ENCODE measurements at regions not wholly inside any gene's neighbourhood (a gene's known extent, or its start where the extent isn't known, plus 50 kb on each side); places are given as distances from the start of the nearest gene placed in this dataset.

DNA sequence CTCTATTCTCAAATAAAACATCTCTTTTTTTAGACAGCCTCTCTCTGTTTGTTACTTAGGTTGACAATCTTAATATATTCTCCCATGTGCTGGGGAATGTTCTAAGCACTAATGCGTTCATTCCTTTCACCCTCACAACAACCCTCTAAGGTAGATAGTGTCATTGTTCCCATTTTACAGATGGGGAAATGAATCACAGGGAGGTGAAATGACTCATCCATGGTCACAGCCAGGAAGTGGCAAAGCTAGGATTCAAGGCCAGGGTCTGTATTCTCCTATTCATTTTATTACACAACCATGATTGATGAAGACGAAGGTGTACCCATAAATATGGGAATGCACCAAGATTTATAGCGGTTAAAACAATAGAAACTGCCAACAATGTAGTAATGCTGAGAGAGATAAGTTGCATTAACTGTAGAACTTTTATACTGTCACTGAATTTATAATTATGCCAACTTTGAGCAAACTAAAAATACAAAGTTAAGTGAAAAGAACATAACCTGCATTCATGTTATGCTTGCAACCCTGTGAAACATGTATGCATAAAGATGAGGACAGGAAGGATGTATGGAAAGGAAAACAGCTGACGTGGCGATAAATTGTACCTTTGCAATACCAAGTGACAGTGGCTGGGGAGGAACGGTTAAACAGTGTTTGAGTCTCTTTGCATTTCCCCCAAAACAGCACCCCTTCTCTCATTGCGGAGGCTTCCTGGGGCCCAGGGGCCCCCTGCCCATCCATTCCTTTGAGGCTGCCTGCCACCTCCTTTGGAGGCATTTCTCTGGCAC is 257.7 kb upstream of the AGAP1 start:
- no peak for DNase-seq (ENCODE audit: extremely low read depth in 1 of 11, low read depth in 9 of 11, low spot score in 4 of 11)

GRCh38 chr2:235238537-235238936 is 255.3 kb upstream of the AGAP1 start:
- no peak for DNase-seq (ENCODE audit: extremely low read depth in 1 of 11, low read depth in 9 of 11, low spot score in 4 of 11)

DNA sequence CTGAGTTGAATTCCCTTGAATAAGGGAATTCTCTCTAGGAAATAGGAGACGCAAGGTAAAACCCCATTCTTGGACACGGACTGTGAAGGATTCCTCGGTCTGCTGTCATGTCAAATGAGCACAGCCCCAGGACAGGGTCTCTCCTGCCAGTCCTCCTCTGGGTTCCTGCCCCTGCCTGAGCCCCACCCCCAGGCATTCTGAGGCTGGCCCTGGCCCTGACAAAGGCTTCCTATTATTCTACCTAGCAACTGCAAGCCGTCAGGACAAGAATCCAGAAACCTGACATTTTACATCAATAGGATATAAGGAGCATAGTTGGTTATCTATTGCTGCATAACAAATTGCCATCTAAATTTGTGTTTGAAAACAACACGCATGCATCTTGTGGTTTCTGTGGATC is 253.3 kb upstream of the AGAP1 start:
- DNase-seq (ENCODE audit: extremely low read depth in 1 of 11, low read depth in 9 of 11, low spot score in 4 of 11), result no peak

DNA sequence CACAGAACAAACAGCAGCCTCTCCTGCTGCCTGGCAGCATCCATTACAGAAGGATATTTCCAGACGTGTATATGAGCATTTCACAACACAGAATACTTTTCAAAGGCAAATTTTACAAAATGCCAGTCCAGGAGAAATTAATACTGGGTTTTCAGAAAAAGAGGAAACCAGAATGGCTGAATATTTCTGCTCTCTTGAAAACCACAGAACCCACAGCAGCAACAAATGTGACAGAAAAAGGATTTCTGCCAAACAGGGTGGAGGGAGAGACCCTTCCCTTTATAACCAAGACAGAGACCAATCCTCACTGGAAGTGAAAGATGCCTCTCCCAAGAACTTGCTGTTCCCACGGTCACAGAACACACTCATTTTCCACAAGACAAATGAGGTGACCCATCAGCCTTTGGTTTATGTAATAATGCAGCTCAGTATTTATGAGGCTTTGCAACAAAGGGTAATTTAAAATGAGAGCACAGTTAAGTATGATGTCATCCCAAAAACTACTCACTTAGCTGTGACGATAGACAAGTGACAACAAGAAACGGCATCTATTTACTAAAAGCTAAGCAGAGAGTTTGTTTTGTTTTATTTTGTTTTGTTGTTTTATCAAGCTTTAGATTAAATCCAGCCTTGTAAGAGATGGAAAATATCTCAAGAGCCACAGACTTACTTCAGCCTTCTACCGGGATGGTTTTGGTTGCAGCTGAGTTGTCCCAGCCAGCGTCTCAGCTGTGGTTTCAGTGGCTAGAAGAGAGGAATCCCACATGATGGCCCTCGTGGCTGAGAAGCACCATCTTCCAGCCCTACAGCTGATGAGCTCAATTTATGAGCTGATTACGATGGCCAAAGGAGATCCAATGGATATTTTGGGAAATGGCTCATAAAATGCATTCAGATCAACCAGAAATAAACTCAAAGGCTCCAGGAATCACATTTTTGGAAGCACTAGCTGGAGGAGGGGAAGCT is 249.3 kb upstream of the AGAP1 start:
- DNase-seq (ENCODE audit: extremely low read depth in 1 of 11, low read depth in 9 of 11, low spot score in 4 of 11), result no peak

- DNase-seq (ENCODE audit: extremely low read depth in 1 of 11, low read depth in 9 of 11, low spot score in 4 of 11), result no peak
These were observed 246.8 kb upstream of the AGAP1 start for GRCh38 chr2:235247001-235247400.

DNA sequence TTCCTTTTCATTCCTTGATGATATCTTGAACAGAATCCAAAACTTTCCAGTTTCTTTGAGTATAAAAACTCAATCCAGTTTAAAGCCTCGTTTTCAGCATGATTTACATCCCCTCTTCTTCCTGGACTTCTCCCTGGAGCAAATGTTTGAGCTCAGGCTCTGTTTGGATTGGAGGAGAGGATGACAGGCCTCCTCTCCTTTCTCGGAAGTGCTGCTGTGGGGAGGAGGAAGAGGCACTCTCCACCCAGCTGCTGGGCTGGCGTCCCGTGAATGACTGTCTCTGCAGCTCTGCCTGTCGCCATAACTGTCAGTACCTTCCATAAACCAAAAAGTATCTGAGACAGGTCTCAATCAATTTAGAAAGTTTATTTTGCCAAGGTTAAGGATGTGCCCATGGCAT is 238.2 kb upstream of the AGAP1 start:
- DNase-seq (ENCODE audit: extremely low read depth in 1 of 11, low read depth in 9 of 11, low spot score in 4 of 11), result peak; percentile 33 to 74 (median 47)

DNA sequence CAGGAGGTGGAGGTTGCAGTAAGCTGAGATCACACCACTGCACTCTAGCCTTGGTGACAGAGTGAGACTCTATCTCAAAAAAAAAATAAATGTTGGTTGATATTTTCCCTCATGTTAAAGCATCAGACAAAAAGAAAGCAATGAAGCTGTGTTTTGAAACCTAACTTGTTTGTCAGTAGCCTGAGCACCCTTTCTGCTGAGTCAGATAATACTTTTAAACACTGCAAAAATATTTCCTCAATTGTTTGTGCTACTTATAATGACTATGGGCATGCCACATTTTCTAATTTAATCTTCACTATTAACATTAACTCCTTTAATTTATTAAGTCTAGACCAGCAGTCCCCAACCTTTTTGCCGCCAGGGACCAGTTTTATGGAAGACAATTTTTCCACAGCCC is 236.3 kb upstream of the AGAP1 start:
- no peak for DNase-seq (ENCODE audit: extremely low read depth in 1 of 11, low read depth in 9 of 11, low spot score in 4 of 11)

DNA sequence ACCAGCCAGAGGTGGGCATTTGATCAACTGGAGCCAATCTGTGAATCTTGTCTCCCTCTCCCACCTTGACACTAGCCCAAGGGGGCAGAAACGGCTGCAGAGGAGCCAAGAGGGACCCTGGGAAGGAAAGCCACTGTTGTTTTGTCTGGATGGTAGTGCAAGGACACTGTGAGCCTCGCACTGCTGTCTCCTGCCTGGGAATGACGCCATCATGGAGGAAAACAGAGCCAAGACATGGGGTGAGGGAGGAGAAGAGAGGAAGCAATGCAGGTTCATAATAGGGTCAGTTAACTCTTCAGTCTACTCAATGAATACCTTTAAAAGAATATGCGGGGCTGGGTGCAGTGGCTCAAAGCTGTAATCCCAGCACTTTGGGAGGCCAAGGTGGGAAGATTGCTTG is 231.1 kb upstream of the AGAP1 start:
- no peak for DNase-seq (ENCODE audit: extremely low read depth in 1 of 11, low read depth in 9 of 11, low spot score in 4 of 11)

DNA sequence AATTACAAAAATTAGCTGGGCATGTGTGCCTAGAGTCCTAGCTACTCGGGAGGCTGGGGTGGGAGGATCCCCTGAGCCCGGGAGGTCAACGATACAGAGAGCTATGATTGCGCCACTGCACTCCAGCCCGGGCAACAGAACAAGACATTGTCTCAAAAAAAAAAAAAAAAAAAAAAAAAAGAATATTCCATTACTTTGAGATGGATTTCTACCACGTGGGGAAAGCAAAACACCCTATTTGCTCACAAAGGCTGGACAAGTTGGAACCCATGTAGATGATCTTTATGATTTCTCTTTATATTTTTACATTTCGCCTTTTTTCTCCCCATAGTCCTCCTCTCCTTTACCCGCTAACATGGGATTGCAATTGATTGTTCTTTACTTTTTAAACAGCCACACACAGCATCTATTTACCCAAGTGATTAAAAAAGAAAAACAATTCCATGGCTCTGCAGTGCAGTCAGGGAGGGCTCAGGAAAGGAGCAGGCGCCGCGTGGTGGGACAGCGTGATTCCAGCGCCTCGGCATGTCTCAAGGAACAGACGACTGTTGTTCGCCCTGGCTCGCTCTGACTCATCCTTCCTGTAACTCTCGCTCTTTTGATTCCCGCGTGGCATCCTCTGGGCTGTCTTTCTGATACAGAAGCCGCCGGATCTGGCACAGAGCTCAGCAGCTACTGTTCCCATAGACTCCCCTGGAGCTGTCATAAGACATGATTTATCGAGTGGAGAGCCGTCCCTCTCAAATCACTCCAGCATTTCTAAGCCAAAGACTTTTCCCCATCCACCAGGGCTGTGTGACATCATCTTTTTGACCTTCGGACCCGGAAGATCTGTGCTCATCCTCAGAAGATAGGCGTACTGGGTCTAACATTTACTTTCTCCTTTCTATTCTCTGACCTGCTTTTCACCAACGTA is 230.4 kb upstream of the AGAP1 start:
- DNase-seq (ENCODE audit: extremely low read depth in 1 of 11, low read depth in 9 of 11, low spot score in 4 of 11), result no peak

- DNase-seq (ENCODE audit: extremely low read depth in 1 of 11, low read depth in 9 of 11, low spot score in 4 of 11), result no peak
These were observed 229.7 kb upstream of the AGAP1 start for GRCh38 chr2:235264121-235264493.

DNA sequence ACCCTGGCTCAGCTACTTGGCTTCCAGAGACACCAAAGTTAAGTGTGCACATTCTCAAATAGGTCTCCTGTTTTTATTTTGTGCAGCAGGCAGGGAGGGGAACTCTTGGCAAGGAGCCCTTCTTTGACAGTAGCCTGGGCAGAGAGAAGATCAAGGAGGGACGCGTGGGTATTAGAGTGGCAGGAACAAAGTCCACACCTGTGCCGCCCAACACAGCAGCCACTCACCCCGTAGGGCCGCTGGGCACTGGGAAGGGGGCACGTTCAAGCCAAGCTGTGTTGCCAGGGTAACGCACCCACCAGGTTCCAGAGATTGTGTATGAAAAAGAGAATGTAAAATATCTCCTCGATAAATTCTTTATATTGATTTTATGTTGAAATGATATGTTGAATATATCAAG is 229.3 kb upstream of the AGAP1 start:
- DNase-seq (ENCODE audit: extremely low read depth in 1 of 11, low read depth in 9 of 11, low spot score in 4 of 11), result no peak

DNA sequence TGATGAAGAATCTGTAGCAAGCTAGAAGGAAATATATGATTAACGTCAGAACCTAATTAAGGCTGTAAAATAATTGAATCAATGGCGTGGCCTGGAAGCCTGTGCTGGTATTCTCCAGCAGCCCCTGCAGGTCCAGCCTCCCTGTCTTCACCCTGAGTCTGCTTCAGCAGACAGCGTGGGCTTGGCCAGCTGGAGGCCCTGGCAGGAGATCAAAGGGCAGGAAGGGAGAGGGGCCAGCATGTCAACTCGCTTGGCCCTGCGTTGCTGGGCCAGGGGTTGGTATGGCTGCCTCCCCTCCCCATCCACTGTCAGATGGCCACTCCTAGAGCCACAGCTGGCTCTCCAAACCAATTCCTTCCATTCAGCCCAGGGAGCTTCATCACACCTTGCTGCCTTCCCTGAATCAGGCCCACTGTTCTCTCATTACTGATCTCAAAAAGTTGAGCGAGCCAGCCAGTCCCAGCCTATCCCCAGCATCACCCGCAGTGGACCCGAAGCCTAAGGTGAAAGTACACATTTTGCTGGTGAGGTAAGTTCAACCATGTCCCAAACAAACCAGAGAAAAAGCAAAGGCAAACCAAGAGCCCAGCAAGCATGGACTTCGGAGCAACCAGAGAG is 228.4 kb upstream of the AGAP1 start:
- DNase-seq (ENCODE audit: extremely low read depth in 1 of 11, low read depth in 9 of 11, low spot score in 4 of 11), result no peak

DNA sequence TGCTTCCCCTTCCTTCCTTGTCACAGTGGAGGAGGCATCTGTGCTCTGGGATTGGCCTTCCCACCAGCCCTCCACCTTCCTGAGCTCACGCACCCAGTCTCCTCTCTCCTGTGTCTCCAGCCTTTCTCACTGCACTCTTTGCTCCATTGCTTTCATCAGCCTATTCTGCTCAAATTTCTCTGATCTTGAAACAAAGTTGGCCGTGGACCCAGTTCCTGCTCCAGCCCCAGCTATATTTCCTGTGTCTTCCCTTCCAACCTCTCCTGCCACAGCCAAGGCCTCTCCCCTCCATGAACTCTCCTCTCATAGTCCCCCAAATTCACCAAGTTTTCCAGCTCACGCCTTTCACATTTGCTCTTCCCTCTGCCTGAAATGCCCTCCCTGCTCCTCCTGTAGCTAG is 226.6 kb upstream of the AGAP1 start:
- DNase-seq (ENCODE audit: extremely low read depth in 1 of 11, low read depth in 9 of 11, low spot score in 4 of 11), result no peak

- DNase-seq (ENCODE audit: extremely low read depth in 1 of 11, low read depth in 9 of 11, low spot score in 4 of 11), result no peak
These were observed 225.3 kb upstream of the AGAP1 start for GRCh38 chr2:235268535-235268934.

- DNase-seq (ENCODE audit: extremely low read depth in 1 of 11, low read depth in 9 of 11, low spot score in 4 of 11), result no peak
These were observed 223.6 kb upstream of the AGAP1 start for GRCh38 chr2:235270291-235270690.

- no peak for DNase-seq (ENCODE audit: extremely low read depth in 1 of 11, low read depth in 9 of 11, low spot score in 4 of 11)
These were observed 222.9 kb upstream of the AGAP1 start for GRCh38 chr2:235270956-235271355.

- DNase-seq (ENCODE audit: extremely low read depth in 1 of 11, low read depth in 9 of 11, low spot score in 4 of 11), result no peak
These were observed 221.9 kb upstream of the AGAP1 start for GRCh38 chr2:235271936-235272335.

GRCh38 chr2:235274023-235274422 is 219.8 kb upstream of the AGAP1 start:
- no peak for DNase-seq (ENCODE audit: extremely low read depth in 1 of 11, low read depth in 9 of 11, low spot score in 4 of 11)

DNA sequence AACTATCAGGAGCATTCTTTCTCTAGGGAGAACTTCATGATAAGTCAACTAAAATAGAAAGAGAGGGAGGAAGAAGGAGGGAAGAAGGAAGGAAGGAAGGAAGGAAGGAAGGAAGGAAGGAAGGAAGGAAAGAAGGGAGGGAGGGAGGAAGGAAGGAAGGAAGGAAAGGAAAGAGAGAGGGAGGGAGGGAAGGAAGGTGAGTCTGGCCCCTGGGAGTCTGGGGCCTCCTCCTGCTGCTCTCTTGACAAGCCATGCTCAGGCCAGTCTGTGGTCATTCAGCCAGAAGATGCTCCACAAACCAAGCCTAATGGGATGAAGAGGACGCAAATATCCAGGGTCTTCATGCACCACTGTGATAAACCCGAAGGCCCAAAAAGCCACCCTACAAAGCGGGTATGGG is 216.4 kb upstream of the AGAP1 start:
- no peak for DNase-seq (ENCODE audit: extremely low read depth in 1 of 11, low read depth in 9 of 11, low spot score in 4 of 11)
